Right lobe of liver (tissue), 4 donors: ENCODE measurements at regions not wholly inside any gene's neighbourhood (a gene's known extent, or its start where the extent isn't known, plus 50 kb on each side); places are given as distances from the start of the nearest gene placed in this dataset.

Source experiments
- POLR2A ChIP-seq: fragments of 450-650 bp; IDR thresholded peaks from one replicate; pipeline ENCODE4 v1.6.1; 2017; ENCODE audit warnings: antibody characterized with exemption, mild to moderate bottlenecking
- TF ChIP-seq, protein P1 (sequence below), 4 donors: fragments of 200-600 bp in 3 of 4; fragments of 450-650 bp in 1 of 4; IDR thresholded peaks; one replicate each; pipeline versions ENCODE4 v1.5.1 to v1.8.0; 2016 to 2022; ENCODE audit warnings: antibody characterized with exemption in 4 of 4, mild to moderate bottlenecking in 2 of 4
- donor health status: DM: no; HTN: no; CAD: no.
- donor health status: DM: no; HTN: no; CAD: no.
- donor health status: DM: no; HTN: yes; CAD: no.

- TF ChIP-seq POLR2A, result no peak
- TF ChIP-seq, protein P1, sequence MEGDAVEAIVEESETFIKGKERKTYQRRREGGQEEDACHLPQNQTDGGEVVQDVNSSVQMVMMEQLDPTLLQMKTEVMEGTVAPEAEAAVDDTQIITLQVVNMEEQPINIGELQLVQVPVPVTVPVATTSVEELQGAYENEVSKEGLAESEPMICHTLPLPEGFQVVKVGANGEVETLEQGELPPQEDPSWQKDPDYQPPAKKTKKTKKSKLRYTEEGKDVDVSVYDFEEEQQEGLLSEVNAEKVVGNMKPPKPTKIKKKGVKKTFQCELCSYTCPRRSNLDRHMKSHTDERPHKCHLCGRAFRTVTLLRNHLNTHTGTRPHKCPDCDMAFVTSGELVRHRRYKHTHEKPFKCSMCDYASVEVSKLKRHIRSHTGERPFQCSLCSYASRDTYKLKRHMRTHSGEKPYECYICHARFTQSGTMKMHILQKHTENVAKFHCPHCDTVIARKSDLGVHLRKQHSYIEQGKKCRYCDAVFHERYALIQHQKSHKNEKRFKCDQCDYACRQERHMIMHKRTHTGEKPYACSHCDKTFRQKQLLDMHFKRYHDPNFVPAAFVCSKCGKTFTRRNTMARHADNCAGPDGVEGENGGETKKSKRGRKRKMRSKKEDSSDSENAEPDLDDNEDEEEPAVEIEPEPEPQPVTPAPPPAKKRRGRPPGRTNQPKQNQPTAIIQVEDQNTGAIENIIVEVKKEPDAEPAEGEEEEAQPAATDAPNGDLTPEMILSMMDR (IDR thresholded peaks at IDR 0.05), result no peak
Measured at GRCh38 chr3:69490971-69491370, 105.1 kb upstream of the FRMD4B start.
